CD4-positive, alpha-beta T cell treated with Interleukin-15 for 1 hour (primary cell): ENCODE measurements at regions not wholly inside any gene's neighbourhood (a gene's known extent, or its start where the extent isn't known, plus 50 kb on each side); places are given as distances from the start of the nearest gene placed in this dataset.
"Not testable (repeated sequence)": the region's sequence is repeated elsewhere in the genome, so short reads cannot be mapped to it uniquely, and the experiment has no call there.

Experiments
- DNase-seq: peaks from one replicate; pipeline ENCODE4 v3.0.0-alpha.2; 2020

DNA sequence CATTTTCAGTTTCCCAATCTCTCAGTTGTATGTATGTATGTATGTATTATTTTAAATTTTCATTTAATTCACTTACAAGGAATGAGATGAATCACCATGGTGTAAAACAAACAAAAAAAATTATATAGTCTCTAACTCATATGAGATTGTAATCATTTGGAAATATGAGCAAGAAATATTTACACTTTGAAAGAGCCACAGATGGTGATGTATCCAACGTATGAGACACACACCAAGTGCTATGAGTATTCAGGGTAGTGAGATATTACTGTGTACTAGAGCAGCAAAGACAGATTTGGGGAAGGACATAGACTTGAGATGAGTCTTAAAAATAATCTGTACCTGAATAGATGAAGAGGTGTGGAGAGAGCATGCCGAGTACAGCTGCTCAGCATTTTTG lies 1154.4 kb downstream of the RAPGEF2 start:
- no peak for DNase-seq

DNA sequence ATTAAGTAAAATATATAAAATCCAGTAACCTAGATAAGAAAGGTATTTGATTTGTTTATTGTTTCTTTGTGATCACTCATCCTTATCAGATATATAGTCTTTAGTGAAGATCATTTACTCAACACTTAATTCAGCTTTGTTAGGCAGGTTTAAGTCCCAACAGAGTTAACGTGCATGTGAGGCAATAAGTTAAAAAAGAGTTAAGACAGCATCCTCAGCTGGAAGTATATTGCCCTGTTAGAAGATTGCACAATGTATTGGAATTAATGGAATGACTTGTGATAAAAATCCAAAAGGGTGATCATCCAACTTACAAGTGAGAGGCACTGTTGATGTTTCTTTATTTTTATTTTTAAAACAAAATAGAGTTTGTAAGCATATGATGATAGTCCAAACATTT lies 1162.1 kb downstream of the RAPGEF2 start:
- no peak for DNase-seq

DNA sequence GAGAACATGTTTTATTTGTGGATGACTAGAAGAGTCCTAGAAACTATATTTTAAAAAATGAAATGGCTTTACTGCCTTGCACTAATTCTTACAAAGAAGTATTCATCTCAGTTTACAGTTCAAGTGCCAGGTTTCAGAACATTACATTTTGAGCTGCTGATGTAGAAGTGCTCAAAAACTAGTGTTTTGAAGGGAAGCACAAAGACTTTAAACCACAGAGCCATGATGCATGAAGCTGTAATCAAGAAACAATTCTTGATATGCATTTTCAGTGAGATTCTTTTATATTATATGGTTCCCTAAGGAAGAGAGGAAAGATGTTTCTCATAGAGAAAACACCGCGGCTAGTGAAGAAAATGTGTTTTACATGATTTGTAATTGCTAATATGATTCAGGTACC lies 1163.0 kb downstream of the RAPGEF2 start:
- DNase-seq, result no peak

DNA sequence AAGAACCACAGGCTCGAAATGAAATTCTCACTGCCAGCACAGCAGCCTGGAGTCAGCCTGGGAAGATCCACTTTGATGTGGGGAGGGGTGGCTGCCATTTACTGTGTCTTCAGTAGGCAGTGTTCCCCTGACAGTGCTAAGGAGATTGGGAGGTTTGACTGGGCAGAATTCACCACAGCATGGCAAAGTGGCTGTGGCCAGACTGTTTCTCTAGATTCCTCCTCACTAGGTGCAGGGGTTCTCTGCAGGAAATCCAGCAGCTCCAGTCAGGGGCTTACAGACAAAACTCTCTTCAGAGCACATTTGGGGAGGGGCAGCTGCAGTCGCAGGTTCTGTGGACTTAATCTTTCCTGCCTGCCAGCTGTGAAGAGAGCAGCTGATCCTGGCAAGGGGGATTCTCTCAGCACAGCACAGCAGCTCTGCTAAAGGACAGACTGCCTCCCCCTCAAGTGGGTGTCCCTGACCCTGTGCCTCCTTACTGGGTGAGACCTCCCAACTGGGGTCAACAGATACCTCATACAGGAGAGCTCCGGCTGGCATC lies 1174.0 kb downstream of the RAPGEF2 start:
- no peak for DNase-seq

DNA sequence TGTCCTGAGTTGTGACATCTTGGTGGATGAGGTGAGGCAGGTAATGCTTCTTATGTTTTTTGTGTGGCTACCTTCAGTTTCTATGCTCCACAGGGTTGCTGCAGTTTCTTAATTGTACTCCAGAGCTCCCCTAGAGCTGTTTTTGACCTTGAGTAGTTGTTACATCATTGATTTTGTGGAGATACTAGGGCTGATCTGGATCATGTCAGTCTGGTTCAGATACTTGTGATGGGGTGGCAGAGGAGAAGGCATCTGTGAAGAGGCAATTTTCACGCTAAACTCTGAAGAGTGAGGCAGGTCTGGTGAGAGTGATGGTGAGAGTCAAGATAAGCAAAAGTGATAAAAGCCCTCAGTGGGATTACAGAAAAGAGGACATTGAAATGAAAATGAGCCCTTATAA lies 1180.2 kb downstream of the RAPGEF2 start:
- DNase-seq, result no peak

DNA sequence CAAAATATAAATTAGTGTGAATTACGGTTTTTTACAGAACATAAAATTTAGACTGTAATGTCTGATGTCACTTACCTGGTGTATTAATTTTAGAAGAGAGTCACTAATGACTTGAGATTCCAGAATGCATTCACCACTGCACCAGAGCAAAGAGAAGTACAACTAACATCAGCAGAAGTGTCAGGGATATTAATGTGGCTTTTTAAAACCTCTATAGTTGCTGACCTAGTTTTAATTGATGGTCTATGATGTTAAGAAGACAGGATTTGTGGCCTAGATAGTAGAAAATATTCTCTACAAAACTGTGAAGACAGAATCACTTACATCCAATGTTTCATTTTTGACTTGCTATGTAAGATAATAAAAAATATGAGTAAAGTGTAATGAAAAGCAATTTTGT lies 1181.6 kb downstream of the RAPGEF2 start:
- no peak for DNase-seq

DNA sequence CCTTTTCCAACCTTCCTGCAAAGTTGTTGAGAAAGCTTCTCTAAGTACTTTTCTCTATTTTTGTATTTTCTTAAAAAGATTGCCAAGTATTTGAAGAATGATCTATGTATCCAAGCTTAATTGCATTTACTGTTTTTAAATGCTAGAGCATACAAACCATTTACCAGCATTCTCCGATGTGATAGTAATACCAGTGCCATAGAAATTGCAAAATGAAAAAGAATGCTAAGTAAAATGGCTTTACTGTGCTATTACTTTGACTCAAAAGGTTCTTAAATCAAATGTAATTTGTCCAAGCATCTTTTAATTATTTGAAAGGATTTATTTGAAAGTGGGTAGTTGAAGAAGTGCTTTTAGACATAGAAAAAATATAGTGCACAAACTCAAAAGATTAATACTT lies 1183.2 kb downstream of the RAPGEF2 start:
- no peak for DNase-seq

DNA sequence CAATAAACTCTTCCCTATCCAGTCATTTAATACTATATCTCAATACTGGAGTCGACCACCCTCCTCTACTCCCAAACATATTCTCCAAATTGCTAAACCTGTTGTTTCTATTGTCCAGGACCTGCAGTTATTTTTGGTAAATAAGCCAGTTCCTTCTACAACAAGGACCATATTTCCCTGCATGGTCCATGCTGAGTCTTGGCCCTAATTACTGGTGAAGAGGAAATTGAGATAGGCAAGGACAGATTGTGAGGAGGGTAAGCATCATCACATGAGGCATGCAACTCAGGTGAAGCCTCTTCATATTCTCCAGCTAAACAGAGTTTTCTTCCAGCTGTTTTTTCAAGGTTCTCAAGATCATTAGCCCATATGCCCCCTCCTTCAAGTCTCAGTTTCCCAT lies 1193.6 kb downstream of the RAPGEF2 start:
- DNase-seq, result no peak

DNA sequence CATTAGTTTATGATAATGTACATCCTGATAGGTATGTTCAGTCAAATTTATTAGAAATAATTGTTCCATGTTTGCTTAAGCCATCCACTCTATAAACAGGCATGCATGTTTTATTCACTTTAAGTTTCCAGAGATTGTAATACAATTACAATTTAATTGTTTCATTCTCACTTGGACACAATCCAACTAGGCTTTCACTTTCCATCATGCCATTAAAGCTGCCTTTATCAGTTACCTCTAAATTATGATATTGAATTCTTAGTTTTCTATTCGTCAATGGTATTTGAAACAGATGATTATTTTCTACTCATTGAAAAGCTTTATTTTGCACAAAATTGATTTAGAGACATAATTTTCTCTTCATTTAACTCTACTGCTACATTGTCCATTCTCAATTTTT lies 1196.3 kb downstream of the RAPGEF2 start:
- no peak for DNase-seq

DNA sequence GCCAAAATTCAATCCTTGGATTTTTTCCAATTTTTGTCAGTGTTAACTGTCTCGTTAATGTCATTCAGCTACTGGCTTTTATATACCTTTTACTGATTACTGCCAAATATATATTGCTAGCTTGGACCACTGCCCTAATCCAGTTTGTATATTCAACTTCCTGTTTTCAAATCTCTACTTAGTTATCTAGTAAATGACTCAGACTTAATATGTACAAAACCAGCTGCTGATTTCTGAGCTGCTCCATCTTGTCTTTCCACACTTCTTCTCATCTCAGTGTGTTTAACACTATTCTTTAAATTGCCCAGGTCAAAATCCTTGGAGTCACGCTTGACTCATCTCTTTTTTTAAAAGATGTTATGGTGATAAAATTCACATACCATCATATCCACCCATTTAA lies 1196.7 kb downstream of the RAPGEF2 start:
- no peak for DNase-seq

DNA sequence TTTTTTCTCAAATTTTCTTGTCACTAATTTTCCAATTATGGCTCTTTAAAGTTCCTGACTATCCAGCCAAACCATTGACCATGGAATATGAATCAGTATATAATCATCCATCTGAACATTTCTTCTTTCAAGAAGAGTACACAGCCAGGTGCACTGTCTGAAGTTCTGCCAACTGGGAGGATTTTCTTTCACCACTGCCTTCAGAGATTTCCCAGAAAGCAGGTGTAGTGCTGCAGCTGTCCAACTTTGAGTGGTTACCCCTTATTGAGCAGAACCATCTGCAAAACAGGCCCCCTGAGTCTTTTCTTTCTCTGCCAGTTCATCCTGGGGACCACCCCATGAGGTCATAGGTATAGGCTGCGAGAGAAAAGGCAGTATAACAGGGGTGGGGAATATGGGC lies 1213.2 kb downstream of the RAPGEF2 start:
- no peak for DNase-seq

DNA sequence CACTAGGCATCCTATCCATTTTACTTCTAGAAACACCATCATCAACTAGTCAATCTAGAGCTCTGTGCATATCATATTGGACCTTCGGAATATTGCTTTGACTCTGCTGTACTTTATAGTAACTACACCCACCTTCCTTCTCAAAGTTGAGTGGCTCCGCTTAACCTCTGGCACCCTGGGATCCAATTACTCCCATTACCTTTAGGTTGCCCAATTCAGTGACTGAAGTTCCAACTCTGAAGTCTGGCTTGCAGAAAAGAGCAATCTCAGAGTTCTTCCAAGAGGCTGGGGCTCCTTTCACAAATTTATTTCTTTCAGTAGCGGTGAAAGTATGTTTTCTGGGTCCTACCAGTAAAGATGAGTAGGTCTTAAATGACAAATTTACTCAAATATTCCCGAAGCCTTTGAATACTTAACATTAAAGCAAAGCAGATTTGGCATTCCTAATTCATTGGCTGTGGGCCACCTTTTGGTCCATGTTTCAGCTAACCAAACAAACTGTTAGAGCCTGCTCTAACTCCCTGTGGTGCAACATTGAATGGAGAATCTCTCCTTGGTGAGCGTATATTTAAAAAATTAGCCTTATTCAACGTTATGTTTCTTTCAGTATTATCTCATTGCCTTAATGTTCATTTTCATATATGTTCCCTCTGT lies 1215.8 kb downstream of the RAPGEF2 start:
- DNase-seq, result no peak

DNA sequence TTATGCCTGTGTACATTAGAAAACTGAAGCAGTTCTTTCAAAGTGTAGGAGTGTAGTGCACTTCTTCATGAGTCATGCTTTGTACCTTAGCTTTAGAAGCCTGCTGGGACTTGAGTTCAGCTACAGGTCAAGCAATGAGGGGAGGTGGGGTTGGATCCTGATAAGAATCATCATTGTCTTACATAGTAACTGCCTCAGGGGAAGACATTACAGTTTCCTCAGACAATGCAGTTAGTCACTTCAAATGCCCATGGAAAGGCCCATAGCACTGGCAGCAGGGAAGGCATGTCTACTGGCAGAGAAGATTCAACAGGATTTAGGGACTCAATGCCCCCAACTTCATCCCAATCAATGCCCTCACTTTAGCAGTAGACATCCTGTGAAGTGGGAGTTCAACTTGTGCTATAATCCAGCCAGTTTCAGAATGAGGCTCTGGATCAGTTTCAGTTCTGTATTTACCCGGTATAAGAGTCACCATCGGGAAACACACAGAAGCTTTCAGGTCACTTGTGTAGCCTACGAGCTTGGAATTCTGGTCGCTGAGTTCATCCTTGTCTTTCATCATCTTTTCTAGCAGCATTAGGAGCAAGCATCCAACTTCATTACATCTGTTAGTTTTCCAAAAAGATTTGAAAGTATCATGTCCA lies 1216.5 kb downstream of the RAPGEF2 start:
- no peak for DNase-seq

DNA sequence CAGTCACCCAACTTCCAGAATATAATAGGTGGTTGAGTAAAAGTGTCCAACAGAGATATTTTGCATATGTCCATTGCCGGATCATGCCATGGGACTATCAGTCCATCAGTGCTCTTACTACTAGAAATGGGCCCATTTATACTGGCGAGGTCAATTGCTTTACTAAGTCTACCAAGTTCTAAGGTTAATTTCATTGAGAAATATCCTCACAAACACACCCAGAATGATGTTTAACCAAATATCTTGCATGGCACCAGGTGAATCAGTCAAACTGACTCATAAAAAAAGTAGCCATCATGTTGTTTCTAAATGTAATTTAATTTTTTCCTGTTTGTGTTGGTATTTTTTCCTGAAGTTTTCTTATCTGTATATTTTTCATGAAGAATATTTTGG lies 1217.0 kb downstream of the RAPGEF2 start:
- no peak for DNase-seq

DNA sequence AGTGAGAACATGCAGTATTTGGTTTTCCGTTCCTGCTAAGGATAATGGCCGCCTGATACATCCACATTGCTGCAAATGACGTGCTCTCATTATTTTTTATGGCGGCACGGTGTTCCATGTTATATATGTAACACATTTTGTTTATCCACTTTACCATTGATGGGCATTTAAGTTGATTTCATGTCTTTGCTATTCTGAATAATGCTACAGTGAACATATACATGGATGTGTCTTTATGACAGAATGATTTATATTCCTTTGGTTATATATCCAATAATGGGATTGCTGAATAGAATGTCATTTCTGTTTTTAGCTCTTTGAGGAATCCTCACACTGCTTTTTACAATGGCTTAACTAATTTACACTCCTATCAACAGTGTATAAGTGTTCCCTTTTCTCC lies 1223.2 kb downstream of the RAPGEF2 start:
- DNase-seq, result no peak

DNA sequence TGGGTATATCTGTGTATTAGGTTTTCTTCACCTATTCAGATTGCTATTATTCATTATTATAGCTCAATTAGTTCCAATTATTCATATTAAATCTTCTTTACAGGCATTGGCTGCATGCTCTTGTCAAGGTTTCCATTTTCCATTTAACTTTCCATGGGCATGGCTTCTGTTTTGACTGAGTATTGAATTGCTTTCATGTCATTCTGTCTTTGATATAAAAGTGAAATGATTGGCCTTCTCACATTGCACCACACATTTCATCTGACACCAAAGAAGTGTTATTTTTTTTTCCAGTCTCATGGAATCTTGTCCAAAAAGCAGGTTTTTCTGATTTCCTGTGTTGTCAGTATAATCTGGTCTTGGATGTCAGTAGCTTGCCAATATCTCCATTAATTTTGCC lies 1244.3 kb downstream of the RAPGEF2 start:
- no peak for DNase-seq

DNA sequence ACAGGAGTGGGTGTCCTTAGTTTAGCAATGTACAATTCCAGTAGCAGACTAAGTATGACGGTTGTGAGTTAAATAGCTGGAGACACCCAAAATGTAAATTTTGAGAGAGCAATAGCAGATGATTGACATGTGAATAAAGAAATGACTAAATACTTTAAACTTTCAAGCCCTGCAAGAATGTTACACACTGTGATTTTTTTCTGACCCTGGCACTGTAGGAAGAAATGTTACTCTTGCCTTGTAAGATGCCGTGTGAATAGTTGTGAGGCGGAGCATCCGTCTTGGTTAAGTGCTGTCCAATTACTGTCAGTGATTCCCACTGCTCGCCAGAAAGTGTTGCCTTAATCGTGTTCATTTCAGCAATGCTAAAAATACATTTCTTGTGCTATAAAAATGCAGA lies 1248.1 kb downstream of the RAPGEF2 start:
- no peak for DNase-seq

DNA sequence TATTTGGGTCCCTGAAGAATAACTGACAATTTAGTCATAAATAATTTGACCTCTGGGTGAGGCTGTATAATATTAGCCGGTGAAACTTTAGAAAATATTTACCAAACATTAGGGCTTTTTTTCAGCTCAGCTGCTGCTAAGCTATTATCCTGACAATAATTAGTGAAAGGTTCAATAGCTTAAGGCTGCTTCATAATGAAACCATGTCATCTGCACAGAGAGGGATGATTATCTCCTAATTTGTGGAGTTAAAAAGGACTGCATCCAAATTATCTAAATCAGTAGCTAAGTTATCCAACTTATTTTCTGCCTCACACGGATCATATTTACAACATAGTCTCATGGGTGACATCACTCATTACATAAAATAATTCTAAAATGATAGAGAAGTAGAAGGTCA lies 1249.8 kb downstream of the RAPGEF2 start:
- no peak for DNase-seq

DNA sequence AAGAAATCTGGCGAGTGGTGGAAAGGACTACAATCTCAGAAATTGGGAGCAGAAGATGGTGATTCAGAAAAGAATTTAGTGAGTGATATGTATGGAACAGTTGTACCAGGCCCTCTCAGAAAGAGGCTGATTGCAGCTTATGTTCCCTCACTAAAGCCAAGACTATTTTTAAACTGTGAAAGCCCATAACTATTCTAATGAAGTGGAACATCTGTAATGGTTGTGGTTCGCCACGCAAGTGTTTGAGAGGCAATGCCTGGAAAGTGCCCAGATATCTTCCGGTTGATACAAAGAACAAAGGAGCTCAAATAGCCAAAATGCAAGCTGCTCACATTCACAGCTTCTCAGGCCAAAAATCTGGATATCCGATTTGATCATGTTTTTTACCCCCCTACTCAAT lies 1250.7 kb downstream of the RAPGEF2 start:
- no peak for DNase-seq

DNA sequence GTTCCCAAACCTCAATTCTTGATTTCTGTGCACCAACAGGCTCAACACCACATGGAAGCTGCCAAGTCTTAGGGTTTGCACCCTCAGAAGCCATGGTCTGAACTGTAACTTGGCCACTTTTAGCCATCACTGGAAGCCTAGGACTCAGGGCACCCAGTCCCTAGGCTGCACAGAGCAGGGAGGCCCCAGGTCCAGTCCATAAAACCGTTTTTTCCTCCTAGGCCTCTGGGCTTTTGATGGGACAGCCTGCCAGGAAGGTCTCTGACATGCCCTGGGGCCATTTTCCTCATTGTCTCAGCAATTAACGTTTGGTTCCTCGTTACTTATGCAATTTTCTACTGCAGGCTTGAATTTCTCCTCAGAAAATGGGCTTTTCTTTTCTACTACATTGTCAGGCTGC lies 1259.6 kb downstream of the RAPGEF2 start:
- DNase-seq, result no peak

DNA sequence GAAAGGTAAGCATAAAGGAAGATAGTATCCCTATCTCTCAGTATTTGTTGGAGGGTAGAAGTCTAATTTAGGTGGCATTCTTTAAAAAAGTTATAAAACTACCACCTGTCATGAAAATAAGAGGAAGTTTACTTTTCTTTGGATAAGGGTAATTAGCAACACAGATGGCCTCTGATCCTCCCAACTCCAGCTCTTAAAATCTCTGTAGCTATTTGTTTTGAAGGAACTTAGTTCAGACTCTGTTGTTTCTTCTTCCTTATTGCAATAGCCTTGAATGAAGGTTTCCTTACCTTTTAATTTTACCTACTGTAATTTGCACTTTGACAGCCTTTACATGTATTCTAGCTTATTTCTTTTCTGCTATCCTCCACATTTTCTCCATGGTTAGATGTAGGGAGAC lies 1261.3 kb downstream of the RAPGEF2 start:
- no peak for DNase-seq

DNA sequence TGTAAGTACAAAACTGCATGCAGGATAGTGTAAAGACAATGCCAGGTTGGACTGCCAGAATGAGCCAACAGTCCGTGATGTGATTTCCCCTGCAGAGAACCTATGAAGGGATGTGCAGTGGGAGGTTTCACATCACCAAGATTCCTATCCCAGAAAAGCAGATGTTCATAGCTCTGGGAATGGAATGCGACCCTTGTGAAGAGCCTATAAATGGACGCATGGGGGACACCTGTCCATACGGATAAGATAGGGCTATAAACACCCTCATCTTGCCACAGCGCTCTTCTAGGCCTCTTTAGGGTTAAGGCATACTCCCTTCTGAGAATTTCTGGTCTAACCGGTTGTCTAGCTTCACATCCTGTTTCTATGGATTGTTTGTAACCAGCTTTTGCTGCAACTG lies 1261.8 kb downstream of the RAPGEF2 start:
- not testable (repeated sequence) for DNase-seq

DNA sequence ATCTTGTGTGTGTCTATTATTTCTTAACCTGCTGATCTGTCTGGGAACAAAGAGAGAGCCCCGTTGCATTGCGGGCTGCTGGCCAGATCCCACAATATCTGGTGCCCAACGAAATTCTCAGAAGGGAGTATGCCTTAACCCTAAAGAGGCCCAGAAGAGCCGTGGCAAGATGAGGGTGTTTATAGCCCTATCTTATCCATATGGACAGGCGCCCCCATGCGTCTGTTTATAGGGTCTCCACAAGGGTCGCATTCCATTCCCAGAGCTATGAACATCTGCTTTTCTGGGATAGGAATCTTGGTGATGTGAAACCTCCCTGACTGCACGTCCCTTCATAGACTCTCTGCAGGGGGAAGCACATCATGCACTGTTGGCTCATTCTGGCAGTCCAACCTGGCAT lies 1262.5 kb downstream of the RAPGEF2 start:
- DNase-seq, result not testable (repeated sequence)

DNA sequence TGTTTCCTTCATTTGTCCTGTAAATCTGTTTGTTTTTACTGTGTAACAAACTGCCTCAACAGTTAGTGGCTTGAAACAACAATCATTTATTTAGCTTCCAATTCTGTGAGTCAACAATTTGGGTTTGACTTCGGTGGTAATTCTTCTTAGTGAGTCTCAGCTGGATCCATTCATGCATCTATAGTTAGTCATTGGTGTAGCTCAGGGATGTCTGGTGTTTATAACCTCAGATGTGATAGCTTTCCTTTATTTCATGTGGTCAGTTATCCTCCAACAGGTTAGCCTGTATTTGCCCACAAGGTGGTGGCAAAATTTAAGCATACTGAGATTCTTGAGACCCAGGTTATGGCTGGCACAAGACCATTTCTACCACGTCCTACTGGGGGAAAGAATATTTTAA lies 1267.2 kb downstream of the RAPGEF2 start:
- DNase-seq, result no peak

DNA sequence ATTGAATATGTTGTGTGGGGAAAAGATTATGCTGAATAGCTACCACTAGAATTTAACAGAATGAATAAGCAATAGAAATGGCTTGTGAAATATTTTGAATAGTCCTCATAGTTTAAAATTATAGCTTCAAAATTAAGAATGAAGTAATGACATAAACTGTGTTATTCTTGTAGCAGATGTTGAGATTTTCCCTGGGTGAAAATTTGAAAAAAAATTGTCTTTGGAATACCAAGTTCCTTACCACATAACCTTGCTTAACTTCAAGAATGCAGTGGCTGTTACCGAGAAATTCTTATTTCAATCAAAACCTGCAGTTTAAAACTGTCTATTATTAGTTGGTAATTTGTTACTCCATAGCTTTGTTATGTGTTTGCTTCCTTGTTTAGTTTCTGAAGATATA lies 1268.6 kb downstream of the RAPGEF2 start:
- DNase-seq, result no peak
